ENCODE measurements at regions not wholly inside any gene's neighbourhood (a gene's known extent, or its start where the extent isn't known, plus 50 kb on each side); places are given as distances from the start of the nearest gene placed in this dataset.

- H3K4me2 ChIP-seq (ENCODE audit: low read depth, low read length, poor library complexity, severe bottlenecking) = no peak overlapping the region
- H3K9me3 ChIP-seq (ENCODE audit: insufficient read depth, low read depth, low read length) = no peaks in the 10 kb centered on the region
- no peaks in the 10 kb centered on the region for H3K4me1 ChIP-seq (ENCODE audit: insufficient read depth, low read length, poor library complexity, severe bottlenecking)
- no peak overlapping the region for H2AFZ ChIP-seq (ENCODE audit: low read length)
- no peaks in the 10 kb centered on the region for H3K36me3 ChIP-seq (ENCODE audit: insufficient read depth, low read length)
- H3K79me2 ChIP-seq (ENCODE audit: insufficient read depth, low read length) = no peaks in the 10 kb centered on the region
- no peak overlapping the region for H3K9ac ChIP-seq (ENCODE audit: low read depth, low read length, poor library complexity, severe bottlenecking)
- no peak overlapping the region for H3K4me3 ChIP-seq (ENCODE audit: low read length, poor library complexity, severe bottlenecking)
- H3K9me2 ChIP-seq (replicated peaks; ENCODE audit: low read depth, low read length) = no peaks in the 10 kb centered on the region
- no peaks in the 10 kb centered on the region for H4K20me1 ChIP-seq (ENCODE audit: insufficient read depth, low read length, poor library complexity, severe bottlenecking)
- no peaks in the 10 kb centered on the region for H3F3A ChIP-seq (ENCODE audit: low read depth)
- TF ChIP-seq EZH2phosphoT487 (IDR thresholded peaks at IDR 0.05; ENCODE audit: borderline replicate concordance) = no peak
- no peak for TF ChIP-seq CTCF (conservative IDR thresholded peaks at IDR 0.05; ENCODE audit: low read length)
- H3K27me3 ChIP-seq (ENCODE audit: insufficient read depth, low read length, poor library complexity, severe bottlenecking) = no peaks in the 10 kb centered on the region
Measured at GRCh38 chr16:75996491-75996890, 270.2 kb upstream of the CPHXL start.

- no peaks in the 10 kb centered on the region for H3K9me3 ChIP-seq (ENCODE audit: insufficient read depth, low read depth, low read length)
- no peak for TF ChIP-seq CTCF (conservative IDR thresholded peaks at IDR 0.05; ENCODE audit: low read length)
- no peak for TF ChIP-seq EZH2phosphoT487 (IDR thresholded peaks at IDR 0.05; ENCODE audit: borderline replicate concordance)
- H3K9me2 ChIP-seq (replicated peaks; ENCODE audit: low read depth, low read length) = no peaks in the 10 kb centered on the region
- H3K4me3 ChIP-seq (ENCODE audit: low read length, poor library complexity, severe bottlenecking) = no peak overlapping the region
- no peaks in the 10 kb centered on the region for H3K4me1 ChIP-seq (ENCODE audit: insufficient read depth, low read length, poor library complexity, severe bottlenecking)
- H3K36me3 ChIP-seq (ENCODE audit: insufficient read depth, low read length) = no peaks in the 10 kb centered on the region
- H3K79me2 ChIP-seq (ENCODE audit: insufficient read depth, low read length) = no peaks in the 10 kb centered on the region
- no peak overlapping the region for H3K9ac ChIP-seq (ENCODE audit: low read depth, low read length, poor library complexity, severe bottlenecking)
- H3K4me2 ChIP-seq (ENCODE audit: low read depth, low read length, poor library complexity, severe bottlenecking) = no peak overlapping the region
- no peaks in the 10 kb centered on the region for H3F3A ChIP-seq (ENCODE audit: low read depth)
- H3K27me3 ChIP-seq (ENCODE audit: insufficient read depth, low read length, poor library complexity, severe bottlenecking) = no peaks in the 10 kb centered on the region
- H2AFZ ChIP-seq (ENCODE audit: low read length) = no peak overlapping the region
- H4K20me1 ChIP-seq (ENCODE audit: insufficient read depth, low read length, poor library complexity, severe bottlenecking) = no peaks in the 10 kb centered on the region
Measured at GRCh38 chr16:75997606-75998005, 271.3 kb upstream of the CPHXL start.

GRCh38 chr16:76007645-76008044 is 269.6 kb upstream of the CNTNAP4 start:
- Histone ChIP-seq H3K36me3 (ENCODE audit: insufficient read depth, low read length) (no peaks in the 10 kb centered on the region), H3K27me3 (ENCODE audit: insufficient read depth, low read length, poor library complexity, severe bottlenecking) (no peaks in the 10 kb centered on the region), H3K4me1 (ENCODE audit: insufficient read depth, low read length, poor library complexity, severe bottlenecking) (no peaks in the 10 kb centered on the region), H3K4me2 (ENCODE audit: low read depth, low read length, poor library complexity, severe bottlenecking) (no peak overlapping the region), H3K4me3 (ENCODE audit: low read length, poor library complexity, severe bottlenecking) (no peak overlapping the region), H3F3A (ENCODE audit: low read depth) (no peaks in the 10 kb centered on the region), H2AFZ (ENCODE audit: low read length) (no peak overlapping the region), H3K9me2 (replicated peaks; ENCODE audit: low read depth, low read length) (no peaks in the 10 kb centered on the region), H3K9me3 (ENCODE audit: insufficient read depth, low read depth, low read length) (no peaks in the 10 kb centered on the region), H3K9ac (ENCODE audit: low read depth, low read length, poor library complexity, severe bottlenecking) (no peak overlapping the region), H4K20me1 (ENCODE audit: insufficient read depth, low read length, poor library complexity, severe bottlenecking) (no peaks in the 10 kb centered on the region), H3K79me2 (ENCODE audit: insufficient read depth, low read length) (no peaks in the 10 kb centered on the region)
- no peak for TF ChIP-seq EZH2phosphoT487 (IDR thresholded peaks at IDR 0.05; ENCODE audit: borderline replicate concordance)
- TF ChIP-seq CTCF (conservative IDR thresholded peaks at IDR 0.05; ENCODE audit: low read length) = no peak

Measured in Loucy (cell line).